GM12878 (cell line): ENCODE measurements at regions not wholly inside any gene's neighbourhood (a gene's known extent, or its start where the extent isn't known, plus 50 kb on each side); places are given as distances from the start of the nearest gene placed in this dataset.
"Not testable (repeated sequence)": the region's sequence is repeated elsewhere in the genome, so short reads cannot be mapped to it uniquely, and the experiment has no call there.

Experiments
- ATAC-seq: fragments of 200-7000 bp; cut with Tn5 transposase; 3 replicates; pipeline ENCODE4 v1.9.1; 2020; ENCODE audit warnings: mild to moderate bottlenecking, moderate library complexity
- BruUV-seq: library from RNA; stranded (reverse); fragments of 400-500 nt; replicated peaks from 2 replicates; lab custom pipeline; 2021; lab: Mats Ljungman, UMichigan
- CTCF ChIA-PET: fragments of 300-600 bp; sonication (Branson Sonifier 250); formaldehyde crosslinking; extraction: SDS; loops from one replicate; lab custom pipeline; 2021; ENCODE audit warnings: inconsistent platforms; lab: Yijun Ruan, JAX
- POLR2A ChIA-PET: fragments of 350-600 bp; formaldehyde crosslinking; extraction: SDS; loops from one replicate; lab custom pipeline; 2021; ENCODE audit warnings: inconsistent platforms; lab: Charles Lee
- RAD21 ChIA-PET: fragments of 300-600 bp; sonication (Branson Sonifier 250); formaldehyde crosslinking; loops from one replicate; lab custom pipeline; 2023; ENCODE audit warnings: antibody characterized with exemption; ENCODE audit not compliant: unreplicated experiment; lab: Charles Lee
- SMC1A ChIA-PET: fragments of 300-600 bp; sonication (Branson Sonifier 250); formaldehyde crosslinking; loops from one replicate; lab custom pipeline; 2023; ENCODE audit not compliant: unreplicated experiment, uncharacterized antibody; lab: Charles Lee
- DNase-seq: peaks from one replicate; pipeline ENCODE4 v3.0.0-alpha.2; 2011; ENCODE audit warnings: low read depth, low spot score
- FAIRE-seq: peaks from 3 replicates; lab custom pipeline; 2011; peaks lifted over from hg19 to GRCh38; lab: Jason Lieb, UNC
- H2AFZ ChIP-seq: 2 replicates; pipeline ENCODE4 v1.6.0; 2011; ENCODE audit warnings: low read depth, low read length, control low read depth; ENCODE audit not compliant: control insufficient read depth
- H3K27ac ChIP-seq: 2 replicates; pipeline ENCODE4 v1.5.1; 2011; ENCODE audit warnings: control low read depth; ENCODE audit not compliant: control insufficient read depth, insufficient read depth
- H3K27me3 ChIP-seq, 2 experiments: replicated peaks in 1 of 2; 2 replicates each; pipeline versions ENCODE4 v1.6.0 to v1.6.1; 2011; ENCODE audit warnings: low read length in 1 of 2; ENCODE audit not compliant: control insufficient read depth in 2 of 2, insufficient read depth in 2 of 2
- H3K36me3 ChIP-seq, 2 experiments: 2 replicates each; pipeline ENCODE4 v1.5.1; 2011; ENCODE audit warnings: low read length in 1 of 2; ENCODE audit not compliant: control insufficient read depth in 2 of 2, insufficient read depth in 2 of 2
- H3K4me1 ChIP-seq: 2 replicates; pipeline ENCODE4 v1.6.1; 2011; ENCODE audit warnings: mild to moderate bottlenecking, low read length, moderate library complexity, mixed read lengths; ENCODE audit not compliant: control insufficient read depth, insufficient read depth
- H3K4me2 ChIP-seq: 2 replicates; pipeline ENCODE4 v1.6.0; 2011; ENCODE audit warnings: control low read depth; ENCODE audit not compliant: control insufficient read depth, insufficient read depth
- H3K4me3 ChIP-seq: fragments of 200-600 bp; sonication (generic); 2 replicates; pipeline ENCODE4 v1.5.1; 2016
- H3K79me2 ChIP-seq: 2 replicates; pipeline ENCODE4 v1.6.0; 2011; ENCODE audit warnings: low read length; ENCODE audit not compliant: control insufficient read depth, insufficient read depth
- H3K9ac ChIP-seq: 2 replicates; pipeline ENCODE4 v1.8.0; 2011; ENCODE audit warnings: low read length, control low read depth, mixed read lengths; ENCODE audit not compliant: control insufficient read depth, insufficient read depth
- H3K9me3 ChIP-seq: replicated peaks from 3 replicates; pipeline ENCODE4 v1.5.1; 2011; ENCODE audit warnings: mild to moderate bottlenecking, low read length; ENCODE audit not compliant: control insufficient read depth, insufficient read depth
- H4K20me1 ChIP-seq: 2 replicates; pipeline ENCODE4 v1.6.0; 2011; ENCODE audit not compliant: control insufficient read depth, insufficient read depth
- BHLHE40 ChIP-seq, 2 experiments: fragments of 450-650 bp in 1 of 2; IDR thresholded peaks; 2 replicates each; pipeline ENCODE4 v1.6.1; 2011 to 2017; ENCODE audit warnings: low read depth in 2 of 2, borderline replicate concordance in 1 of 2, improper control_type of control experiment in 1 of 2, low read length in 1 of 2, mild to moderate bottlenecking in 1 of 2
- EP300 ChIP-seq, 2 experiments: fragments of 150-350 bp in 1 of 2; IDR thresholded peaks; 2 replicates each; pipeline ENCODE4 v1.6.1; 2011 to 2012; ENCODE audit warnings: low read depth in 2 of 2, low read length in 2 of 2, borderline replicate concordance in 1 of 2, improper control_type of control experiment in 1 of 2, inconsistent platforms in 1 of 2; ENCODE audit not compliant: control insufficient read depth in 1 of 2
- GATAD2B ChIP-seq: fragments of 450-650 bp; conservative IDR thresholded peaks from 2 replicates; pipeline ENCODE4 v1.6.1; 2017; ENCODE audit warnings: low read depth, mild to moderate bottlenecking, moderate library complexity
- IKZF1 ChIP-seq: fragments of 450-650 bp; conservative IDR thresholded peaks from 2 replicates; pipeline ENCODE4 v1.6.1; 2017; ENCODE audit warnings: antibody characterized with exemption, mild to moderate bottlenecking
- KLF5 ChIP-seq: fragments of 450-650 bp; IDR thresholded peaks from 2 replicates; pipeline ENCODE4 v1.6.1; 2014; ENCODE audit warnings: mild to moderate bottlenecking; ENCODE audit not compliant: partially characterized antibody
- LARP7 ChIP-seq: fragments of 450-650 bp; IDR thresholded peaks from 2 replicates; pipeline ENCODE4 v1.6.1; 2017; ENCODE audit warnings: mild to moderate bottlenecking
- MTA3 ChIP-seq: IDR thresholded peaks from 2 replicates; pipeline ENCODE4 v1.6.1; 2012; ENCODE audit warnings: low read length, inconsistent platforms, borderline replicate concordance
- POLR2A ChIP-seq: IDR thresholded peaks from 2 replicates; pipeline ENCODE4 v1.6.1; 2011; ENCODE audit warnings: low read depth, mild to moderate bottlenecking, low read length
- TBL1XR1 ChIP-seq: IDR thresholded peaks from 2 replicates; pipeline ENCODE4 v1.6.1; 2012; ENCODE audit warnings: low read depth, low read length, improper control_type of control experiment
- WGBS: methylation state at CpG from one replicate; pipeline ENCODE4 v1.1.6; 2016; ENCODE audit warnings: low lambda C conversion rate; ENCODE audit not compliant: insufficient replicate concordance, insufficient coverage; ENCODE audit errors: missing lambda C conversion rate; 5-methylcytosine and 5-hydroxymethylcytosine counted together
- in situ Hi-C: fragments of 300-500 bp; cut with MboI; formaldehyde crosslinking; loops from 9 replicates; pipeline ENCODE4 v1.14.3; 2018; ENCODE audit warnings: mixed read lengths
- intact Hi-C: fragments of 100-400 bp; cut with micrococcal nuclease; formaldehyde crosslinking; loops from one replicate; pipeline ENCODE4 v1.14.2; 2022; ENCODE audit not compliant: unreplicated experiment
- TF ChIP-seq, protein P1 (sequence below): IDR thresholded peaks from 2 replicates; pipeline ENCODE4 v1.6.1; 2011; ENCODE audit warnings: low read depth, mild to moderate bottlenecking, low read length, moderate library complexity, borderline replicate concordance; ENCODE audit errors: extremely low read depth
- TF ChIP-seq, protein P2 (sequence below): fragments of 450-650 bp; formaldehyde crosslinking; IDR thresholded peaks from 2 replicates; pipeline ENCODE4 v1.5.0; 2022; ENCODE audit warnings: mild to moderate bottlenecking, missing genetic modification characterization

DNA sequence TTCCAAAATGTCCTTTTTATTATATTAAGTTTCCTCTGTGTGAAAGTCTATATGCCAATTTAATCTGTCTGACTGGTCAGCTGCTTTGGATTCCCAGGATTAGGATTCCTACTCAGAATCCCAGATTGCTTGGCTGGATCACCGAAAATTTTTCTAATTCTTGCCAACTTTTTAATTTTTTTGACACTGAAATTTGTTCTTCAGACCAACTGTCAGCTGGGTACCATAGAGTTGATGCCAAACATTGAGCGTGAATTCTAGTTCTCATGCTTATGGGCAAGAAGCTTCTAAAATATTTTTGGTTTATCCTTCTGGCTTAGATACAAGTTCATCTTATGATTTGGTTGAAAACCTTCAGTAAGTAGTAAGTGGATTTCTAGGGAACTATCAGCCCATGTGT lies 1611.4 kb upstream of the FLRT2 start (continued):
- TF ChIP-seq POLR2A = no peak
- TF ChIP-seq GATAD2B = no peak
- TF ChIP-seq EP300 (IDR thresholded peaks at IDR 0.05; ENCODE audit: borderline replicate concordance in 1 of 2, control insufficient read depth in 1 of 2, low read depth in 2 of 2, low read length in 2 of 2) = no peak
- TF ChIP-seq TBL1XR1 = no peak
- TF ChIP-seq LARP7 = no peak

DNA sequence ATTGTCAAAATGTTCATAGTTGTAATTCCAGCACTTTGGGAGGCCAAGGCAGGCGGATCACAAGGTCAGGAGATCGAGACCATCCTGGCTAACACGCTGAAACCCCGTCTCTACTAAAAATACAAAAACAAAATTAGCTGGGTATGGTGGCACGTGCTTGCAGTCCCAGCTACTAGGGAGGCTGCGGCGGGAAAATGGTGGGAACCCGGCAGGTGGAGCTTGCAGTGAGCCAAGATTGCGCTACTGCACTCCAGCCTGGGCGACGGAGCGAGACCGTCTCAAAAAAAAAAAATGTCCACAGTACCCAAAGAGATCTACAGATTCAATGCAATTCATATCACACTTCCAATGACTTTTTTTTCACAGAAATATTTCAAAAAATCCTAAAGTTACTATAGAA lies 1610.3 kb upstream of the FLRT2 start:
- H2AFZ ChIP-seq, ATAC-seq, RAD21 ChIA-PET, H4K20me1 ChIP-seq, intact Hi-C loops, H3K27me3 ChIP-seq, H3K4me1 ChIP-seq, in situ Hi-C loops, H3K27ac ChIP-seq, DNase-seq, POLR2A ChIA-PET, H3K9ac ChIP-seq, H3K4me2 ChIP-seq, H3K9me3 ChIP-seq, H3K79me2 ChIP-seq, H3K36me3 ChIP-seq, H3K4me3 ChIP-seq, BruUV-seq, FAIRE-seq: not testable (repeated sequence)
- WGBS = 67% methylated on average over 13 of the region's 13 CpGs
- CTCF ChIA-PET = interaction anchor here (0.6 kb wide), 1 partner anchor 174 kb away, joined by 4 read pairs; no protein-coding TSS in a partner anchor
- SMC1A ChIA-PET = interaction anchor here (0.7 kb wide), 1 partner anchor 33 kb away, joined by 3 read pairs; no protein-coding TSS in a partner anchor

DNA sequence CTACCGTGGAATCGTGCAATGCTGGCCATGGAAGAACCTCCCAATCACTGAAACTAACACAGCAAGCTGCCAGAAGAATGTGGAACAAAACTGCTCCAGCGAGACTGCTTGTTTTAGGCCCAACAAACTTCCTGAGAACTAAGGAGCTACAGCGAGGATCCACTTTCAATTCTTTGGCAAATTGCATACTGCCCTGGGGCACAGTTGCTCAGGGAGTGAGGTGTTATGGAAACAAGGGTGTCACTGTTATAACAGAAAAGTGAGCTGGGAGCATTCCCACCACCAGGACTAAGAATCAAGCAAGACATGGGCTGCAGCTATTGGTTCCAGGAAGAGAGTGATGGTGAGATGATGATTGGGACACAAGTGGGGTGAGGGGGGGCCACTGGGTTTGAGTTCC lies 1606.1 kb upstream of the FLRT2 start:
- Histone ChIP-seq H3K9me3 (no peaks in the 10 kb centered on the region; the same call in 2 of the 3 replicates), H3K79me2 (no peaks in the 10 kb centered on the region), H3K9ac (no peak overlapping the region), H3K4me2 (no peak overlapping the region), H3K36me3 (no peaks in the 10 kb centered on the region), H3K27me3 (no peaks in the 10 kb centered on the region), H4K20me1 (no peaks in the 10 kb centered on the region), H3K27ac (no peak overlapping the region), H2AFZ (no peak overlapping the region), H3K4me3 (no peak overlapping the region), H3K4me1 (no peaks in the 10 kb centered on the region)
- intact Hi-C loops = no loop called here
- ChIA-PET SMC1A (no interaction called here), RAD21 (no interaction called here), POLR2A (no interaction called here), CTCF (interaction anchor here (0.6 kb wide), 1 partner anchor 912 kb away, joined by 3 read pairs; no protein-coding TSS in a partner anchor)
- 8% methylated on average over 4 of the region's 4 CpGs for WGBS
- BruUV-seq = no TSS peak
- ATAC-seq (no peak), DNase-seq (no peak), FAIRE-seq (no peak)
- in situ Hi-C loops = no loop called here
- TF ChIP-seq, protein P1, sequence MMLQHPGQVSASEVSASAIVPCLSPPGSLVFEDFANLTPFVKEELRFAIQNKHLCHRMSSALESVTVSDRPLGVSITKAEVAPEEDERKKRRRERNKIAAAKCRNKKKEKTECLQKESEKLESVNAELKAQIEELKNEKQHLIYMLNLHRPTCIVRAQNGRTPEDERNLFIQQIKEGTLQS = no peak
- TF ChIP-seq IKZF1 (no peak), MTA3 (no peak), KLF5 (no peak), BHLHE40 (IDR thresholded peaks at IDR 0.05; ENCODE audit: borderline replicate concordance in 1 of 2, low read depth in 2 of 2, low read length in 1 of 2) (no peak)
- TF ChIP-seq, protein P2, sequence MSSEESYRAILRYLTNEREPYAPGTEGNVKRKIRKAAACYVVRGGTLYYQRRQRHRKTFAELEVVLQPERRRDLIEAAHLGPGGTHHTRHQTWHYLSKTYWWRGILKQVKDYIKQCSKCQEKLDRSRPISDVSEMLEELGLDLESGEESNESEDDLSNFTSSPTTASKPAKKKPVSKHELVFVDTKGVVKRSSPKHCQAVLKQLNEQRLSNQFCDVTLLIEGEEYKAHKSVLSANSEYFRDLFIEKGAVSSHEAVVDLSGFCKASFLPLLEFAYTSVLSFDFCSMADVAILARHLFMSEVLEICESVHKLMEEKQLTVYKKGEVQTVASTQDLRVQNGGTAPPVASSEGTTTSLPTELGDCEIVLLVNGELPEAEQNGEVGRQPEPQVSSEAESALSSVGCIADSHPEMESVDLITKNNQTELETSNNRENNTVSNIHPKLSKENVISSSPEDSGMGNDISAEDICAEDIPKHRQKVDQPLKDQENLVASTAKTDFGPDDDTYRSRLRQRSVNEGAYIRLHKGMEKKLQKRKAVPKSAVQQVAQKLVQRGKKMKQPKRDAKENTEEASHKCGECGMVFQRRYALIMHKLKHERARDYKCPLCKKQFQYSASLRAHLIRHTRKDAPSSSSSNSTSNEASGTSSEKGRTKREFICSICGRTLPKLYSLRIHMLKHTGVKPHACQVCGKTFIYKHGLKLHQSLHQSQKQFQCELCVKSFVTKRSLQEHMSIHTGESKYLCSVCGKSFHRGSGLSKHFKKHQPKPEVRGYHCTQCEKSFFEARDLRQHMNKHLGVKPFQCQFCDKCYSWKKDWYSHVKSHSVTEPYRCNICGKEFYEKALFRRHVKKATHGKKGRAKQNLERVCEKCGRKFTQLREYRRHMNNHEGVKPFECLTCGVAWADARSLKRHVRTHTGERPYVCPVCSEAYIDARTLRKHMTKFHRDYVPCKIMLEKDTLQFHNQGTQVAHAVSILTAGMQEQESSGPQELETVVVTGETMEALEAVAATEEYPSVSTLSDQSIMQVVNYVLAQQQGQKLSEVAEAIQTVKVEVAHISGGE (CRISPR knock-in tag) = no peak
